GOT3 (cell line): ENCODE measurements at regions not wholly inside any gene's neighbourhood (a gene's known extent, or its start where the extent isn't known, plus 50 kb on each side); places are given as distances from the start of the nearest gene placed in this dataset.

Source experiments
- DNase-seq: peaks from one replicate; lab custom pipeline; 2025; ENCODE audit warnings: mixed read lengths; lab: John Stamatoyannopoulos, UW

GRCh38 chr2:21501376-21502027 is 377.7 kb downstream of the TDRD15 start:
- DNase-seq = no peak

GRCh38 chr2:21515903-21516302 is 392.1 kb downstream of the TDRD15 start:
- DNase-seq = no peak

GRCh38 chr2:21519412-21519811 is 395.6 kb downstream of the TDRD15 start:
- DNase-seq = no peak

- no peak for DNase-seq
These were observed 396.1 kb downstream of the TDRD15 start for GRCh38 chr2:21519821-21520220.

GRCh38 chr2:21535826-21536225 is 412.1 kb downstream of the TDRD15 start:
- DNase-seq = no peak

- no peak for DNase-seq
These were observed 415.9 kb downstream of the TDRD15 start for GRCh38 chr2:21539685-21540084.

- no peak for DNase-seq
These were observed 419.9 kb downstream of the TDRD15 start for GRCh38 chr2:21543630-21544029.

- no peak for DNase-seq
These were observed 420.6 kb downstream of the TDRD15 start for GRCh38 chr2:21544392-21544791.

- DNase-seq = no peak
These were observed 429.2 kb downstream of the TDRD15 start for GRCh38 chr2:21552981-21553380.

- no peak for DNase-seq
These were observed 435.6 kb downstream of the TDRD15 start for GRCh38 chr2:21559351-21559750.

GRCh38 chr2:21561965-21562364 is 438.2 kb downstream of the TDRD15 start:
- no peak for DNase-seq

- DNase-seq = no peak
These were observed 443.6 kb downstream of the TDRD15 start for GRCh38 chr2:21567395-21567794.

GRCh38 chr2:21571686-21572085 is 447.9 kb downstream of the TDRD15 start:
- no peak for DNase-seq

- DNase-seq = no peak
These were observed 456.6 kb downstream of the TDRD15 start for GRCh38 chr2:21580391-21580790.

GRCh38 chr2:21585881-21586280 is 462.1 kb downstream of the TDRD15 start:
- no peak for DNase-seq

- DNase-seq = no peak
These were observed 466.4 kb downstream of the TDRD15 start for GRCh38 chr2:21590026-21590690.

GRCh38 chr2:21591926-21592325 is 468.2 kb downstream of the TDRD15 start:
- no peak for DNase-seq

- DNase-seq = no peak
These were observed 475.6 kb downstream of the TDRD15 start for GRCh38 chr2:21599417-21599816.

GRCh38 chr2:21602789-21603188 is 479.0 kb downstream of the TDRD15 start:
- no peak for DNase-seq

GRCh38 chr2:21607572-21607971 is 483.8 kb downstream of the TDRD15 start:
- DNase-seq = no peak

GRCh38 chr2:21610304-21610703 is 486.5 kb downstream of the TDRD15 start:
- no peak for DNase-seq

GRCh38 chr2:21617885-21618434 is 494.2 kb downstream of the TDRD15 start:
- DNase-seq = no peak

GRCh38 chr2:21620771-21621170 is 497.0 kb downstream of the TDRD15 start:
- DNase-seq = no peak

GRCh38 chr2:21627938-21628337 is 504.2 kb downstream of the TDRD15 start:
- DNase-seq = no peak
